ENCODE measurements at regions not wholly inside any gene's neighbourhood (a gene's known extent, or its start where the extent isn't known, plus 50 kb on each side); places are given as distances from the start of the nearest gene placed in this dataset.
"Not testable (repeated sequence)": the region's sequence is repeated elsewhere in the genome, so short reads cannot be mapped to it uniquely, and the experiment has no call there.

GRCh38 chr3:187813198-187813597, 67.9 kb upstream of the BCL6 start:
- no peaks in the 10 kb centered on the region for H4K20me1 ChIP-seq (replicated peaks; ENCODE audit: control insufficient read depth, extremely low read depth, insufficient read depth, low read length)
- no peaks in the 10 kb centered on the region for H3K9me3 ChIP-seq (replicated peaks; ENCODE audit: control insufficient read depth, insufficient read depth, low read length)
- H3K36me3 ChIP-seq (ENCODE audit: control insufficient read depth in 2 of 2, extremely low read depth in 1 of 2, insufficient read depth in 2 of 2, low read length in 2 of 2) = no peaks in the 10 kb centered on the region
- peaks cover 3 to 18% of the 10 kb centered on the region in 2 experiments for H3K27me3 ChIP-seq (ENCODE audit: control insufficient read depth in 2 of 2, insufficient read depth in 2 of 2, low read length in 2 of 2)
- H3K9me1 ChIP-seq (replicated peaks; ENCODE audit: control insufficient read depth, extremely low read depth, insufficient read depth, low read length) = no peaks in the 10 kb centered on the region
- no peak overlapping the region for H3K9ac ChIP-seq (replicated peaks; ENCODE audit: extremely low read depth, insufficient read depth, low read length)
- H3K4me2 ChIP-seq (ENCODE audit: insufficient read depth, low read length) = no peak overlapping the region
- H3K27ac ChIP-seq (ENCODE audit: insufficient read depth, low read depth, low read length) = no peak overlapping the region
- TF ChIP-seq MYC (IDR thresholded peaks at IDR 0.05; ENCODE audit: low read depth, low read length) (no peak), CTCF (IDR thresholded peaks at IDR 0.05; ENCODE audit: extremely low read depth in 1 of 2, insufficient read depth in 1 of 2, low read depth in 1 of 2, low read length in 2 of 2) (no peak), POLR2AphosphoS5 (IDR thresholded peaks at IDR 0.05; ENCODE audit: insufficient read depth, low read depth, low read length) (no peak), EZH2 (IDR thresholded peaks at IDR 0.05; ENCODE audit: borderline replicate concordance, low read depth, low read length, severe bottlenecking) (no peak), FOS (IDR thresholded peaks at IDR 0.05; ENCODE audit: borderline replicate concordance, insufficient read depth, low read length) (no peak), GATA2 (IDR thresholded peaks at IDR 0.05; ENCODE audit: insufficient read depth, insufficient read length, low read depth, low read length) (no peak), POLR2A (IDR thresholded peaks at IDR 0.05; ENCODE audit: low read depth, low read length) (no peak), JUN (IDR thresholded peaks at IDR 0.05; ENCODE audit: borderline replicate concordance, insufficient read depth, insufficient read length, low read depth) (no peak), MAX (IDR thresholded peaks at IDR 0.05; ENCODE audit: insufficient read depth, insufficient read length) (no peak)
- dilution Hi-C loops (cut with MboI; ENCODE audit: extremely low pct_ligation_motif_present, low sequenced_read_pairs) (no loop called here), intact Hi-C loops (cut with micrococcal nuclease) (no loop called here)
- H3K4me3 ChIP-seq (replicated peaks in 1 of 3; ENCODE audit: insufficient read depth in 1 of 3, low read depth in 1 of 3, low read length in 3 of 3) = no peak overlapping the region
- H3K79me2 ChIP-seq (ENCODE audit: control insufficient read depth, insufficient read depth, low read length) = no peaks in the 10 kb centered on the region
- ChIA-PET POLR2A (no interaction called here), CTCF (no interaction called here)
- H3K4me1 ChIP-seq (ENCODE audit: control insufficient read depth, extremely low read depth, insufficient read depth, low read length) = no peaks in the 10 kb centered on the region
- no TSS peak for BruUV-seq (replicated peaks)
- no peak for DNase-seq (ENCODE audit: low read depth, low spot score)
- no peak overlapping the region for H2AFZ ChIP-seq (ENCODE audit: low read depth, low read length)
- no peak for FAIRE-seq

GRCh38 chr3:187817766-187818165, 72.5 kb upstream of the BCL6 start:
- BruUV-seq (replicated peaks); H3K9ac ChIP-seq (replicated peaks; ENCODE audit: extremely low read depth, insufficient read depth, low read length); DNase-seq (ENCODE audit: low read depth, low spot score); H2AFZ ChIP-seq (ENCODE audit: low read depth, low read length); CTCF ChIA-PET; H3K79me2 ChIP-seq (ENCODE audit: control insufficient read depth, insufficient read depth, low read length); FAIRE-seq; H3K4me2 ChIP-seq (ENCODE audit: insufficient read depth, low read length); POLR2A ChIA-PET; H3K4me1 ChIP-seq (ENCODE audit: control insufficient read depth, extremely low read depth, insufficient read depth, low read length); H4K20me1 ChIP-seq (replicated peaks; ENCODE audit: control insufficient read depth, extremely low read depth, insufficient read depth, low read length); H3K9me3 ChIP-seq (replicated peaks; ENCODE audit: control insufficient read depth, insufficient read depth, low read length); dilution Hi-C loops (cut with MboI; ENCODE audit: extremely low pct_ligation_motif_present, low sequenced_read_pairs); H3K36me3 ChIP-seq (ENCODE audit: control insufficient read depth in 2 of 2, extremely low read depth in 1 of 2, insufficient read depth in 2 of 2, low read length in 2 of 2); H3K9me1 ChIP-seq (replicated peaks; ENCODE audit: control insufficient read depth, extremely low read depth, insufficient read depth, low read length); intact Hi-C loops (cut with micrococcal nuclease); H3K4me3 ChIP-seq (replicated peaks in 1 of 3; ENCODE audit: insufficient read depth in 1 of 3, low read depth in 1 of 3, low read length in 3 of 3); H3K27ac ChIP-seq (ENCODE audit: insufficient read depth, low read depth, low read length): not testable (repeated sequence)
- peaks cover 2 to 15% of the 10 kb centered on the region in 2 experiments for H3K27me3 ChIP-seq (ENCODE audit: control insufficient read depth in 2 of 2, insufficient read depth in 2 of 2, low read length in 2 of 2)
